Kidney (tissue), 13 donors: ENCODE measurements at regions not wholly inside any gene's neighbourhood (a gene's known extent, or its start where the extent isn't known, plus 50 kb on each side); places are given as distances from the start of the nearest gene placed in this dataset.

Source experiments
- DNase-seq, 5 donors: peaks; one replicate each; pipeline ENCODE4 v3.0.0-alpha.2; 2013 to 2020
- FAIRE-seq: peaks from 2 replicates; lab custom pipeline; 2012; peaks lifted over from hg19 to GRCh38; lab: Jason Lieb, UNC
- H3K27ac ChIP-seq, 2 donors: one replicate each; pipeline ENCODE4 v1.7.0; 2013; ENCODE audit warnings: low read depth in 2 of 2, low read length in 2 of 2, inconsistent platforms in 1 of 2
- H3K27me3 ChIP-seq: one replicate; pipeline ENCODE4 v1.7.1; 2013; ENCODE audit warnings: low read length, inconsistent platforms; ENCODE audit not compliant: control insufficient read depth, insufficient read depth
- H3K36me3 ChIP-seq, 3 donors: one replicate each; pipeline versions ENCODE4 v1.7.0 to v1.7.1; 2013; ENCODE audit warnings: low read length in 3 of 3, control low read depth in 1 of 3, inconsistent platforms in 1 of 3; ENCODE audit not compliant: insufficient read depth in 3 of 3, control insufficient read depth in 2 of 3
- H3K4me1 ChIP-seq, 3 donors: one replicate each; pipeline versions ENCODE4 v1.7.0 to v1.7.1; 2013; ENCODE audit warnings: low read length in 3 of 3, inconsistent platforms in 1 of 3, low read depth in 1 of 3; ENCODE audit not compliant: control insufficient read depth in 2 of 3, insufficient read depth in 2 of 3
- H3K4me3 ChIP-seq, 3 donors: one replicate each; pipeline versions ENCODE4 v1.7.0 to v1.8.1; 2013; ENCODE audit warnings: low read length in 3 of 3, control low read depth in 1 of 3, inconsistent platforms in 1 of 3
- H3K9ac ChIP-seq, 3 donors: one replicate each; pipeline versions ENCODE4 v1.7.0 to v1.7.1; 2013; ENCODE audit warnings: low read length in 3 of 3, control low read depth in 1 of 3, inconsistent platforms in 1 of 3
- H3K9me3 ChIP-seq, 3 donors: one replicate each; pipeline versions ENCODE4 v1.7.0 to v1.7.1; 2013; ENCODE audit warnings: low read length in 3 of 3, control low read depth in 1 of 3, inconsistent platforms in 1 of 3; ENCODE audit not compliant: control insufficient read depth in 2 of 3, insufficient read depth in 1 of 3
- intact Hi-C: fragments of 100-400 bp; cut with DNase I; formaldehyde crosslinking; loops from one replicate; pipeline ENCODE4 v1.11.1; 2022
- TF ChIP-seq, protein P1 (sequence below): IDR thresholded peaks from 3 replicates; pipeline ENCODE4 v1.5.1; 2012; ENCODE audit warnings: mild to moderate bottlenecking, moderate library complexity, borderline replicate concordance; ENCODE audit not compliant: insufficient read depth; ENCODE audit errors: extremely low read depth
- donor health status: control.
- donor health status: control.
- donor health status: control.
- donor health status: control.
- donor health status: control.
- donor health status: DM: yes; HTN: yes; CAD: no.
- donor health status: Normal renal cell carcinoma (clear cell type).

- no peaks in the 10 kb centered on the region for H3K27me3 ChIP-seq
- no peak overlapping the region for H3K27ac ChIP-seq
- peaks cover 0 to 7% (median 0%) of the 10 kb centered on the region in 3 donors for H3K9me3 ChIP-seq
- TF ChIP-seq, protein P1, sequence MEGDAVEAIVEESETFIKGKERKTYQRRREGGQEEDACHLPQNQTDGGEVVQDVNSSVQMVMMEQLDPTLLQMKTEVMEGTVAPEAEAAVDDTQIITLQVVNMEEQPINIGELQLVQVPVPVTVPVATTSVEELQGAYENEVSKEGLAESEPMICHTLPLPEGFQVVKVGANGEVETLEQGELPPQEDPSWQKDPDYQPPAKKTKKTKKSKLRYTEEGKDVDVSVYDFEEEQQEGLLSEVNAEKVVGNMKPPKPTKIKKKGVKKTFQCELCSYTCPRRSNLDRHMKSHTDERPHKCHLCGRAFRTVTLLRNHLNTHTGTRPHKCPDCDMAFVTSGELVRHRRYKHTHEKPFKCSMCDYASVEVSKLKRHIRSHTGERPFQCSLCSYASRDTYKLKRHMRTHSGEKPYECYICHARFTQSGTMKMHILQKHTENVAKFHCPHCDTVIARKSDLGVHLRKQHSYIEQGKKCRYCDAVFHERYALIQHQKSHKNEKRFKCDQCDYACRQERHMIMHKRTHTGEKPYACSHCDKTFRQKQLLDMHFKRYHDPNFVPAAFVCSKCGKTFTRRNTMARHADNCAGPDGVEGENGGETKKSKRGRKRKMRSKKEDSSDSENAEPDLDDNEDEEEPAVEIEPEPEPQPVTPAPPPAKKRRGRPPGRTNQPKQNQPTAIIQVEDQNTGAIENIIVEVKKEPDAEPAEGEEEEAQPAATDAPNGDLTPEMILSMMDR = no peak
- FAIRE-seq = no peak
- H3K4me3 ChIP-seq = no peak overlapping the region
- H3K36me3 ChIP-seq = no peaks in the 10 kb centered on the region
- DNase-seq = no peak
- H3K9ac ChIP-seq = no peak overlapping the region
- H3K4me1 ChIP-seq = no peaks in the 10 kb centered on the region
- intact Hi-C loops = no loop called here
These were observed 549.0 kb downstream of the EPHA3 start for GRCh38 chr3:89656388-89656787.

DNA sequence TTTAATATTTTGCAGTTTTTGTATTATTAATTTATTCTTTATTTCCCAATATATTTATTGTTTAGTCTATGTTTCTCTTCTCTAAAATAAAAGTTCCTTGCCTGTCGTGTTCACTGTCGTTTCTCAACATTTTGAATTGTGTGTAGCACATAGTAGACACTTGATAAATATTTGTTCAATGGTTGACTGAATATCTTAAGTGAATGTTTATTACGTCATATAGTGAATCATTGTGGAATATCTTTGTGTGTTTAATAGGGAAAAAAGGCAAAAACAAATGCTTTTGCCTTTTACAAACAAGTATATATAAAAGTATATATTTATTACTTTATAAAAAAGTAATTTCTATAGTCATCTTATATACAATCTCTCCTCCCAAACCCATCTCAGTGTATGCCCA, 572.3 kb downstream of the EPHA3 start:
- Histone ChIP-seq H3K27ac (no peak overlapping the region), H3K27me3 (no peaks in the 10 kb centered on the region), H3K4me3 (no peak overlapping the region), H3K9me3 (no peaks in the 10 kb centered on the region), H3K9ac (no peak overlapping the region), H3K4me1 (no peaks in the 10 kb centered on the region), H3K36me3 (no peaks in the 10 kb centered on the region)
- TF ChIP-seq, protein P1 = no peak
- FAIRE-seq = no peak
- intact Hi-C loops = no loop called here
- DNase-seq = no peak

GRCh38 chr3:89682556-89682955, 575.1 kb downstream of the EPHA3 start:
- Histone ChIP-seq H3K27me3 (no peaks in the 10 kb centered on the region), H3K9me3 (no peaks in the 10 kb centered on the region), H3K4me3 (no peak overlapping the region), H3K27ac (no peak overlapping the region), H3K9ac (no peak overlapping the region), H3K36me3 (no peaks in the 10 kb centered on the region), H3K4me1 (no peaks in the 10 kb centered on the region)
- DNase-seq = no peak
- intact Hi-C loops = no loop called here
- FAIRE-seq = no peak
- TF ChIP-seq, protein P1 = no peak

DNA sequence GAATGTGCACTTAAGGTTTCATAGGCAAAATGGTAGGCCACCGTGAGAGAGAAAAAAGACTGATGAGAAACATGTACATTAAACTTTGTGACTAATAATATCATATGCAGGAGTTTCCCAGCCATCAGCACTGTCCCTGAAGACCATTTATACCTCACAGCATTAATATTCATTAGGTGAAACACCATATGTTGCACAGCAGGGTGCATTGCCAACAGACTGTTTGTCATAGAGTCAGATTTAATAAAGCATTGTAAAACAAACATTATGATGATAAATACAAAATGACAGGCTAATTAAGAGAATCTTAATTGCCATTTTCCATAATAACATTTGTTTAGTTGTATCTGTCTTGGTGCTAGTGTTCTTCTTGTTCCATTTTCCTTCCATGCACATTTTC, 578.3 kb downstream of the EPHA3 start:
- TF ChIP-seq, protein P1 = no peak
- no peak for DNase-seq
- H3K9ac ChIP-seq = no peak overlapping the region
- H3K27ac ChIP-seq = no peak overlapping the region
- H3K36me3 ChIP-seq = no peaks in the 10 kb centered on the region
- no peak overlapping the region for H3K4me3 ChIP-seq
- no peak for FAIRE-seq
- intact Hi-C loops = no loop called here
- no peaks in the 10 kb centered on the region for H3K4me1 ChIP-seq
- no peaks in the 10 kb centered on the region for H3K9me3 ChIP-seq
- no peaks in the 10 kb centered on the region for H3K27me3 ChIP-seq
